ENCODE measurements at regions not wholly inside any gene's neighbourhood (a gene's known extent, or its start where the extent isn't known, plus 50 kb on each side); places are given as distances from the start of the nearest gene placed in this dataset.

- intact Hi-C loops (cut with DNase I; ENCODE audit: low total_unique reads), result no loop called here
- TF ChIP-seq POLR2AphosphoS5 (IDR thresholded peaks at IDR 0.05) (no peak), CTCF (IDR thresholded peaks at IDR 0.05) (no peak), EP300 (IDR thresholded peaks at IDR 0.05) (no peak), POLR2A (IDR thresholded peaks at IDR 0.05) (no peak)
Measured at GRCh38 chr5:60417500-60418181, 282.3 kb downstream of the DEPDC1B start.

GRCh38 chr5:60415443-60415842, 284.5 kb downstream of the DEPDC1B start:
- 94 to 98% (median 96%) methylated on average over 13 to 23 of the region's 23 CpGs for WGBS, 5 donors
- Histone ChIP-seq H3K36me3 (no peaks in the 10 kb centered on the region), H3K4me3 (no peak overlapping the region), H3K4me1 (peaks cover 0 to 9% (median 0%) of the 10 kb centered on the region in 4 donors), H3K27me3 (no peaks in the 10 kb centered on the region), H3K27ac (no peak overlapping the region), H3K9me3 (peaks cover 0 to 9% (median 7%) of the 10 kb centered on the region in 4 donors)
- no peak for DNase-seq
- intact Hi-C loops (cut with DNase I; ENCODE audit: low total_unique reads), result no loop called here
- no peak for TF ChIP-seq POLR2AphosphoS5 (IDR thresholded peaks at IDR 0.05)
- no peak for TF ChIP-seq EP300 (IDR thresholded peaks at IDR 0.05)
- TF ChIP-seq CTCF (IDR thresholded peaks at IDR 0.05), result no peak
- TF ChIP-seq POLR2A (IDR thresholded peaks at IDR 0.05), result no peak

More at GRCh38 chr5:60417500-60418181, 282.3 kb downstream of the DEPDC1B start:
- Histone ChIP-seq H3K27me3 (no peaks in the 10 kb centered on the region), H3K36me3 (no peaks in the 10 kb centered on the region), H3K9me3 (peaks cover 0 to 23% (median 12%) of the 10 kb centered on the region in 4 donors), H3K27ac (no peak overlapping the region), H3K4me1 (peaks cover 0 to 9% (median 0%) of the 10 kb centered on the region in 4 donors), H3K4me3 (no peak overlapping the region)
- peak in 1 of 2 donors; percentile 14 for DNase-seq
- 54 to 62% (median 56%) methylated on average over 3 of the region's 3 CpGs for WGBS, 5 donors

GRCh38 chr5:60410427-60410826, 289.5 kb downstream of the DEPDC1B start:
- TF ChIP-seq CTCF (IDR thresholded peaks at IDR 0.05) (no peak), POLR2A (IDR thresholded peaks at IDR 0.05) (no peak)
- H3K4me3 ChIP-seq, result no peak overlapping the region
- intact Hi-C loops (cut with DNase I; ENCODE audit: low total_unique reads), result no loop called here
- no peaks in the 10 kb centered on the region for H3K9me3 ChIP-seq
- H3K27ac ChIP-seq, result no peak overlapping the region
- 79 to 94% (median 85%) methylated on average over 1 of the region's 1 CpG for WGBS, 5 donors
- no peak for DNase-seq
- H3K36me3 ChIP-seq, result no peaks in the 10 kb centered on the region
- no peaks in the 10 kb centered on the region for H3K4me1 ChIP-seq
- H3K27me3 ChIP-seq, result no peaks in the 10 kb centered on the region

- no peak overlapping the region for H3K27ac ChIP-seq
- TF ChIP-seq POLR2AphosphoS5 (IDR thresholded peaks at IDR 0.05), result no peak
- TF ChIP-seq EP300 (IDR thresholded peaks at IDR 0.05), result no peak
- no peak for TF ChIP-seq POLR2A (IDR thresholded peaks at IDR 0.05)
- TF ChIP-seq CTCF (IDR thresholded peaks at IDR 0.05), result no peak
- 76 to 82% (median 77%) methylated on average over 1 of the region's 1 CpG for WGBS, 5 donors
Measured at GRCh38 chr5:60404171-60404570, 295.8 kb downstream of the DEPDC1B start.

More at GRCh38 chr5:60404171-60404570, 295.8 kb downstream of the DEPDC1B start:
- Histone ChIP-seq H3K36me3 (no peaks in the 10 kb centered on the region), H3K9me3 (no peaks in the 10 kb centered on the region), H3K4me1 (peaks cover 0 to 7% (median 0%) of the 10 kb centered on the region in 4 donors), H3K27me3 (no peaks in the 10 kb centered on the region), H3K4me3 (no peak overlapping the region)
- intact Hi-C loops (cut with DNase I; ENCODE audit: low total_unique reads), result no loop called here
- no peak for DNase-seq
